Gastroesophageal sphincter (tissue), 3 donors: ENCODE measurements at regions not wholly inside any gene's neighbourhood (a gene's known extent, or its start where the extent isn't known, plus 50 kb on each side); places are given as distances from the start of the nearest gene placed in this dataset.

ENCODE experiments used
- CTCF ChIP-seq, 4 experiments: fragments of 200-600 bp in 2 of 4; fragments of 450-650 bp in 2 of 4; sonication (generic) in 1 of 4; IDR thresholded peaks; one replicate each; pipeline ENCODE4 v1.5.1; 2017 to 2019; ENCODE audit warnings: antibody characterized with exemption in 4 of 4, mild to moderate bottlenecking in 2 of 4, moderate library complexity in 2 of 4
- POLR2A ChIP-seq, 2 donors: fragments of 450-650 bp; IDR thresholded peaks; one replicate each; pipeline ENCODE4 v1.6.1; 2017; ENCODE audit warnings: antibody characterized with exemption in 2 of 2, mild to moderate bottlenecking in 2 of 2, moderate library complexity in 1 of 2

GRCh38 chr4:177989503-177990201, 547.4 kb upstream of the AGA start:
- no peak for TF ChIP-seq POLR2A (IDR thresholded peaks at IDR 0.05)
- TF ChIP-seq CTCF (IDR thresholded peaks at IDR 0.05), result no peak
